ENCODE measurements at regions not wholly inside any gene's neighbourhood (a gene's known extent, or its start where the extent isn't known, plus 50 kb on each side); places are given as distances from the start of the nearest gene placed in this dataset.
"Not testable (repeated sequence)": the region's sequence is repeated elsewhere in the genome, so short reads cannot be mapped to it uniquely, and the experiment has no call there.

GRCh38 chr4:60989141-60989540, 211.0 kb upstream of the ADGRL3 start:
- H3K36me3 ChIP-seq (ENCODE audit: control insufficient read depth, insufficient read depth, low read length), result no peaks in the 10 kb centered on the region
- H3K4me1 Mint-ChIP-seq, result no peaks in the 10 kb centered on the region
- no peak for DNase-seq
- H3K36me3 Mint-ChIP-seq, result no peaks in the 10 kb centered on the region
- no peaks in the 10 kb centered on the region for H3K27me3 ChIP-seq (ENCODE audit: control insufficient read depth, insufficient read depth, low read length)
- no peak overlapping the region for H3K4me3 ChIP-seq (ENCODE audit: low read depth, low read length)
- H3K27me3 Mint-ChIP-seq, result no peaks in the 10 kb centered on the region
- H3K27ac ChIP-seq (ENCODE audit: insufficient read depth, low read length, poor library complexity, severe bottlenecking), result no peak overlapping the region
- no peak overlapping the region for H3K4me3 Mint-ChIP-seq
- no peaks in the 10 kb centered on the region for H3K4me1 ChIP-seq (ENCODE audit: control insufficient read depth, insufficient read depth, low read length, poor library complexity, severe bottlenecking)
- H3K9me3 Mint-ChIP-seq, result peaks cover 5 to 14% (median 11%) of the 10 kb centered on the region in 7 donors
- H3K9me3 ChIP-seq (ENCODE audit: control insufficient read depth in 2 of 2, low read length in 2 of 2), result peaks cover 0 to under 1% of the 10 kb centered on the region in 2 experiments
- H3K27ac Mint-ChIP-seq, result no peak overlapping the region
- no peak for ATAC-seq (ENCODE audit: low read depth in 2 of 2)

- Mint-ChIP-seq H3K4me1 (no peaks in the 10 kb centered on the region), H3K27ac (no peak overlapping the region), H3K27me3 (no peaks in the 10 kb centered on the region), H3K9me3 (peaks cover 2 to 14% (median 5%) of the 10 kb centered on the region in 7 donors), H3K36me3 (no peaks in the 10 kb centered on the region), H3K4me3 (no peak overlapping the region)
- Histone ChIP-seq H3K27ac (ENCODE audit: insufficient read depth, low read length, poor library complexity, severe bottlenecking) (no peak overlapping the region), H3K9me3 (ENCODE audit: control insufficient read depth in 2 of 2, low read length in 2 of 2) (peaks cover 0 to 2% of the 10 kb centered on the region in 2 experiments), H3K4me1 (ENCODE audit: control insufficient read depth, insufficient read depth, low read length, poor library complexity, severe bottlenecking) (no peaks in the 10 kb centered on the region), H3K27me3 (ENCODE audit: control insufficient read depth, insufficient read depth, low read length) (no peaks in the 10 kb centered on the region), H3K4me3 (ENCODE audit: low read depth, low read length) (no peak overlapping the region), H3K36me3 (ENCODE audit: control insufficient read depth, insufficient read depth, low read length) (no peaks in the 10 kb centered on the region)
- no peak for ATAC-seq (ENCODE audit: low read depth in 2 of 2)
- DNase-seq, result no peak
These were observed 208.1 kb upstream of the ADGRL3 start for GRCh38 chr4:60992037-60992436.

- H3K36me3 ChIP-seq (ENCODE audit: control insufficient read depth, insufficient read depth, low read length), result no peaks in the 10 kb centered on the region
- H3K36me3 Mint-ChIP-seq, result no peaks in the 10 kb centered on the region
- no peak for ATAC-seq (ENCODE audit: low read depth in 2 of 2)
These were observed 196.8 kb upstream of the ADGRL3 start for GRCh38 chr4:61003301-61003700.

GRCh38 chr4:61004651-61005170, 195.4 kb upstream of the ADGRL3 start:
- H3K27me3 ChIP-seq (ENCODE audit: control insufficient read depth, insufficient read depth, low read length), result no peaks in the 10 kb centered on the region
- Mint-ChIP-seq H3K27me3 (no peaks in the 10 kb centered on the region), H3K4me1 (no peaks in the 10 kb centered on the region), H3K36me3 (no peaks in the 10 kb centered on the region), H3K4me3 (no peak overlapping the region), H3K9me3 (peaks cover 4 to 33% (median 16%) of the 10 kb centered on the region in 7 donors), H3K27ac (no peak overlapping the region)
- H3K4me3 ChIP-seq (ENCODE audit: low read depth, low read length), result no peak overlapping the region
- no peak overlapping the region for H3K27ac ChIP-seq (ENCODE audit: insufficient read depth, low read length, poor library complexity, severe bottlenecking)
- no peak for ATAC-seq (ENCODE audit: low read depth in 2 of 2)
- no peaks in the 10 kb centered on the region for H3K9me3 ChIP-seq (ENCODE audit: control insufficient read depth in 2 of 2, low read length in 2 of 2)
- no peak for DNase-seq
- H3K4me1 ChIP-seq (ENCODE audit: control insufficient read depth, insufficient read depth, low read length, poor library complexity, severe bottlenecking), result no peaks in the 10 kb centered on the region
- H3K36me3 ChIP-seq (ENCODE audit: control insufficient read depth, insufficient read depth, low read length), result no peaks in the 10 kb centered on the region

More at GRCh38 chr4:61003301-61003700, 196.8 kb upstream of the ADGRL3 start:
- no peak overlapping the region for H3K4me3 ChIP-seq (ENCODE audit: low read depth, low read length)
- no peak overlapping the region for H3K27ac Mint-ChIP-seq
- H3K9me3 ChIP-seq (ENCODE audit: control insufficient read depth in 2 of 2, low read length in 2 of 2), result no peaks in the 10 kb centered on the region
- H3K9me3 Mint-ChIP-seq, result peaks cover 4 to 29% (median 16%) of the 10 kb centered on the region in 7 donors
- no peak overlapping the region for H3K4me3 Mint-ChIP-seq
- DNase-seq, result no peak
- H3K4me1 Mint-ChIP-seq, result no peaks in the 10 kb centered on the region
- H3K27ac ChIP-seq (ENCODE audit: insufficient read depth, low read length, poor library complexity, severe bottlenecking), result no peak overlapping the region
- H3K27me3 ChIP-seq (ENCODE audit: control insufficient read depth, insufficient read depth, low read length), result no peaks in the 10 kb centered on the region
- no peaks in the 10 kb centered on the region for H3K27me3 Mint-ChIP-seq
- no peaks in the 10 kb centered on the region for H3K4me1 ChIP-seq (ENCODE audit: control insufficient read depth, insufficient read depth, low read length, poor library complexity, severe bottlenecking)

GRCh38 chr4:61011051-61011450, 189.1 kb upstream of the ADGRL3 start:
- H3K27me3 Mint-ChIP-seq, result no peaks in the 10 kb centered on the region

DNA sequence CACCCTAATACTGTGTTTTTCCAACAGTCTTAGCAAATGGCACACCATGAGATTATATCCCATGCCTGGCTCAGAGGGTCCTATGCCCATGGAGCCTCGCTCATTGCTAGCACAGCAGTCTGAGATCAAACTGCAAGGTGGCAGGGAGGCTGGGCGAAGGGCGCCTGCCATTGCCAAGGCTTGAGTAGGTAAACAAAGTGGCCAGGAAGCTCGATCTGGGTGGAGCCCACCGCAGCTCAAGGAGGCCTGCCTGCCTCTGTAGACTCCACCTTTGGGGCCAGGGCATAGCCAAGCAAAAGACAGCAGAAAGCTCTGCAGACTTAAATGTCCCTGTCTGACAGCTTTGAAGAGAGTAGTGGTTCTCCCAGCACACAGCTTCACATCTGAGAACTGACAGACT, 188.2 kb upstream of the ADGRL3 start:
- H3K9me3 Mint-ChIP-seq, result peaks cover 0 to 31% (median 9%) of the 10 kb centered on the region in 7 donors
- H3K9me3 ChIP-seq (ENCODE audit: control insufficient read depth in 2 of 2, low read length in 2 of 2); ATAC-seq (ENCODE audit: low read depth in 2 of 2); H3K27ac ChIP-seq (ENCODE audit: insufficient read depth, low read length, poor library complexity, severe bottlenecking); H3K36me3 Mint-ChIP-seq; H3K4me1 Mint-ChIP-seq; H3K4me1 ChIP-seq (ENCODE audit: control insufficient read depth, insufficient read depth, low read length, poor library complexity, severe bottlenecking); DNase-seq; H3K27me3 Mint-ChIP-seq; H3K4me3 ChIP-seq (ENCODE audit: low read depth, low read length); H3K4me3 Mint-ChIP-seq; H3K27ac Mint-ChIP-seq; H3K27me3 ChIP-seq (ENCODE audit: control insufficient read depth, insufficient read depth, low read length); H3K36me3 ChIP-seq (ENCODE audit: control insufficient read depth, insufficient read depth, low read length): not testable (repeated sequence)

More at GRCh38 chr4:61011051-61011450, 189.1 kb upstream of the ADGRL3 start:
- Mint-ChIP-seq H3K4me3 (no peak overlapping the region), H3K9me3 (peaks cover 0 to 31% (median 12%) of the 10 kb centered on the region in 7 donors), H3K4me1 (no peaks in the 10 kb centered on the region), H3K27ac (no peak overlapping the region), H3K36me3 (no peaks in the 10 kb centered on the region)
- Histone ChIP-seq H3K27ac (ENCODE audit: insufficient read depth, low read length, poor library complexity, severe bottlenecking) (no peak overlapping the region), H3K4me3 (ENCODE audit: low read depth, low read length) (no peak overlapping the region), H3K36me3 (ENCODE audit: control insufficient read depth, insufficient read depth, low read length) (no peaks in the 10 kb centered on the region), H3K9me3 (ENCODE audit: control insufficient read depth in 2 of 2, low read length in 2 of 2) (no peaks in the 10 kb centered on the region), H3K4me1 (ENCODE audit: control insufficient read depth, insufficient read depth, low read length, poor library complexity, severe bottlenecking) (no peaks in the 10 kb centered on the region), H3K27me3 (ENCODE audit: control insufficient read depth, insufficient read depth, low read length) (no peaks in the 10 kb centered on the region)
- ATAC-seq (ENCODE audit: low read depth in 2 of 2) (no peak), DNase-seq (no peak)

DNA sequence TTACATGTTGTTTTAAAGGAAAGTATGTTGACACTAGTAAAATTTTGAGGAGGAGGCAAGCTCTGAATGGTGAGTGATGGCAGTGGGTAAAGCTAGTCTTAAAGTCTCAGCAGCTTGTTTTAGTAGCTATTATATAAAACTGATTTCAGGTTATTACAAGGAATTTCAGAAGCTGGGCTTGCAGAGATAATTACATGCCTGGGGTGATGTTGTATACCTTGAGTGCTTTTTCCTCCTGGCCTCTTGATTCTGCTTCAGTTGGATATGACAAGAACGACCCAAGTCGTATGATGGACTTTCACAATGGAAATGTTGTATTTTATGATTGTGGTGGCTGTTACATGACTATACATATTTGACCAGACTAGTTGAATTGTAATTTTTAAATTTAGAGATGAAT, 175.5 kb upstream of the ADGRL3 start:
- Mint-ChIP-seq H3K27me3 (no peaks in the 10 kb centered on the region), H3K27ac (no peak overlapping the region), H3K9me3 (peaks cover 0 to 37% (median 5%) of the 10 kb centered on the region in 7 donors), H3K36me3 (no peaks in the 10 kb centered on the region), H3K4me1 (no peaks in the 10 kb centered on the region), H3K4me3 (no peak overlapping the region)
- DNase-seq (no peak), ATAC-seq (ENCODE audit: low read depth in 2 of 2) (no peak)
- H3K36me3 ChIP-seq (ENCODE audit: control insufficient read depth, insufficient read depth, low read length), result no peaks in the 10 kb centered on the region
- H3K4me3 ChIP-seq (ENCODE audit: low read depth, low read length), result no peak overlapping the region
- H3K27me3 ChIP-seq (ENCODE audit: control insufficient read depth, insufficient read depth, low read length), result no peaks in the 10 kb centered on the region
- no peak overlapping the region for H3K27ac ChIP-seq (ENCODE audit: insufficient read depth, low read length, poor library complexity, severe bottlenecking)
- H3K4me1 ChIP-seq (ENCODE audit: control insufficient read depth, insufficient read depth, low read length, poor library complexity, severe bottlenecking), result no peaks in the 10 kb centered on the region
- H3K9me3 ChIP-seq (ENCODE audit: control insufficient read depth in 2 of 2, low read length in 2 of 2), result no peaks in the 10 kb centered on the region

GRCh38 chr4:61027939-61028338, 172.2 kb upstream of the ADGRL3 start:
- DNase-seq (no peak), ATAC-seq (ENCODE audit: low read depth in 2 of 2) (no peak)
- Histone ChIP-seq H3K36me3 (ENCODE audit: control insufficient read depth, insufficient read depth, low read length) (no peaks in the 10 kb centered on the region), H3K27ac (ENCODE audit: insufficient read depth, low read length, poor library complexity, severe bottlenecking) (no peak overlapping the region), H3K4me3 (ENCODE audit: low read depth, low read length) (no peak overlapping the region), H3K9me3 (ENCODE audit: control insufficient read depth in 2 of 2, low read length in 2 of 2) (no peaks in the 10 kb centered on the region), H3K27me3 (ENCODE audit: control insufficient read depth, insufficient read depth, low read length) (no peaks in the 10 kb centered on the region), H3K4me1 (ENCODE audit: control insufficient read depth, insufficient read depth, low read length, poor library complexity, severe bottlenecking) (no peaks in the 10 kb centered on the region)
- H3K27ac Mint-ChIP-seq, result no peak overlapping the region
- H3K4me1 Mint-ChIP-seq, result peaks cover 0 to 2% (median 0%) of the 10 kb centered on the region in 4 donors
- no peaks in the 10 kb centered on the region for H3K27me3 Mint-ChIP-seq
- peaks cover 0 to 28% (median 5%) of the 10 kb centered on the region in 7 donors for H3K9me3 Mint-ChIP-seq
- H3K4me3 Mint-ChIP-seq, result no peak overlapping the region
- no peaks in the 10 kb centered on the region for H3K36me3 Mint-ChIP-seq
